HG02759 (cell line): ENCODE measurements at regions not wholly inside any gene's neighbourhood (a gene's known extent, or its start where the extent isn't known, plus 50 kb on each side); places are given as distances from the start of the nearest gene placed in this dataset.
"Not testable (repeated sequence)": the region's sequence is repeated elsewhere in the genome, so short reads cannot be mapped to it uniquely, and the experiment has no call there.

Experiments
- ATAC-seq: cut with Tn5 transposase; IDR thresholded peaks from one replicate; pipeline ENCODE4 v1.9.1; 2021; ENCODE audit warnings: mild to moderate bottlenecking, moderate library complexity; ENCODE audit not compliant: unreplicated experiment

- no peak for ATAC-seq
Observed at GRCh38 chr3:132987396-132987795, 50.8 kb upstream of the TMEM108 start.

- no peak for ATAC-seq
Observed at GRCh38 chr3:132984181-132984580, 54.0 kb upstream of the TMEM108 start.

GRCh38 chr3:132983143-132983770, 54.9 kb upstream of the TMEM108 start:
- ATAC-seq = no peak

GRCh38 chr3:132981719-132982118, 56.5 kb upstream of the TMEM108 start:
- no peak for ATAC-seq

- no peak for ATAC-seq
Observed at GRCh38 chr3:132980102-132980501, 58.1 kb upstream of the TMEM108 start.

- ATAC-seq = no peak
Observed at GRCh38 chr3:132979606-132980005, 58.6 kb upstream of the TMEM108 start.

GRCh38 chr3:132978946-132979345, 59.2 kb upstream of the TMEM108 start:
- not testable (repeated sequence) for ATAC-seq

- ATAC-seq = no peak
Observed at GRCh38 chr3:132978464-132978863, 59.7 kb upstream of the TMEM108 start.

GRCh38 chr3:132974097-132974496, 64.1 kb upstream of the TMEM108 start:
- ATAC-seq = no peak

GRCh38 chr3:132973441-132973840, 64.8 kb upstream of the TMEM108 start:
- no peak for ATAC-seq

GRCh38 chr3:132972333-132972732, 65.9 kb upstream of the TMEM108 start:
- no peak for ATAC-seq

- ATAC-seq = no peak
Observed at GRCh38 chr3:132966374-132966773, 71.8 kb upstream of the TMEM108 start.

GRCh38 chr3:132964266-132964665, 73.9 kb upstream of the TMEM108 start:
- ATAC-seq = no peak

- no peak for ATAC-seq
Observed at GRCh38 chr3:132963786-132964185, 74.4 kb upstream of the TMEM108 start.

GRCh38 chr3:132961991-132962390, 76.2 kb upstream of the TMEM108 start:
- ATAC-seq = no peak

- ATAC-seq = no peak
Observed at GRCh38 chr3:132953683-132954082, 84.5 kb upstream of the TMEM108 start.

GRCh38 chr3:132927896-132928295, 110.3 kb upstream of the TMEM108 start:
- no peak for ATAC-seq

GRCh38 chr3:132926098-132926497, 112.1 kb upstream of the TMEM108 start:
- no peak for ATAC-seq

GRCh38 chr3:132925256-132925930, 112.8 kb upstream of the TMEM108 start:
- ATAC-seq = no peak

GRCh38 chr3:132916096-132916495, 122.1 kb upstream of the TMEM108 start:
- no peak for ATAC-seq

- no peak for ATAC-seq
Observed at GRCh38 chr3:132912416-132912753, 125.8 kb upstream of the TMEM108 start.

- no peak for ATAC-seq
Observed at GRCh38 chr3:132911741-132912415, 126.3 kb upstream of the TMEM108 start.
